OCI-LY7 (cell line): ENCODE measurements at regions not wholly inside any gene's neighbourhood (a gene's known extent, or its start where the extent isn't known, plus 50 kb on each side); places are given as distances from the start of the nearest gene placed in this dataset.

Source experiments
- BruUV-seq: library from RNA; stranded (reverse); fragments of 400-500 nt; replicated peaks from 2 replicates; lab custom pipeline; 2021; lab: Mats Ljungman, UMichigan
- CTCF ChIA-PET: fragments of 300-600 bp; sonication (Branson Sonifier 250); formaldehyde crosslinking; loops from one replicate; lab custom pipeline; 2022; ENCODE audit warnings: antibody characterized with exemption; ENCODE audit not compliant: unreplicated experiment; lab: Charles Lee
- POLR2A ChIA-PET: fragments of 300-600 bp; sonication (Branson Sonifier 250); formaldehyde crosslinking; loops from one replicate; lab custom pipeline; 2022; ENCODE audit warnings: antibody characterized with exemption; lab: Charles Lee
- DNase-seq: peaks from one replicate; pipeline ENCODE4 v3.0.0-alpha.2; 2015; ENCODE audit warnings: low spot score
- H2AFZ ChIP-seq: fragments of 200-600 bp; sonication (generic), shearing (Covaris generic); 2 replicates; pipeline ENCODE4 v1.6.1; 2014; ENCODE audit warnings: mild to moderate bottlenecking, antibody characterized with exemption, low read length, moderate library complexity
- H3K27ac ChIP-seq: fragments of 200-600 bp; sonication (generic); 2 replicates; pipeline ENCODE4 v1.5.1; 2014; ENCODE audit warnings: mixed run types, low read depth, mild to moderate bottlenecking, moderate library complexity, low read length, inconsistent platforms; ENCODE audit not compliant: poor library complexity, severe bottlenecking
- H3K36me3 ChIP-seq: fragments of 200-600 bp; sonication (generic); 2 replicates; pipeline ENCODE4 v1.6.1; 2014; ENCODE audit warnings: mild to moderate bottlenecking, antibody characterized with exemption, low read length, moderate library complexity, mixed read lengths; ENCODE audit not compliant: insufficient read depth
- H3K4me1 ChIP-seq: fragments of 200-600 bp; sonication (generic); 2 replicates; pipeline ENCODE4 v1.5.1; 2014; ENCODE audit warnings: mild to moderate bottlenecking, low read length; ENCODE audit not compliant: insufficient read depth, poor library complexity, severe bottlenecking
- H3K4me2 ChIP-seq: fragments of 200-600 bp; sonication (generic); 2 replicates; pipeline ENCODE4 v1.6.1; 2014; ENCODE audit warnings: mild to moderate bottlenecking, low read length
- H3K4me3 ChIP-seq: fragments of 200-600 bp; sonication (generic); 2 replicates; pipeline ENCODE4 v1.5.1; 2014; ENCODE audit warnings: mild to moderate bottlenecking, low read depth, low read length; ENCODE audit not compliant: poor library complexity, severe bottlenecking
- H3K79me2 ChIP-seq: fragments of 200-600 bp; sonication (generic); 2 replicates; pipeline ENCODE4 v1.6.1; 2016; ENCODE audit warnings: low read depth, mild to moderate bottlenecking, low read length, moderate library complexity, mixed read lengths; ENCODE audit not compliant: insufficient read depth
- H3K9me2 ChIP-seq: fragments of 200-600 bp; sonication (generic); 2 replicates; pipeline ENCODE4 v1.6.1; 2016; ENCODE audit warnings: mild to moderate bottlenecking, low read length, mixed read lengths; ENCODE audit not compliant: insufficient read depth
- H3K9me3 ChIP-seq: fragments of 200-600 bp; sonication (generic); 2 replicates; pipeline ENCODE4 v1.6.1; 2014; ENCODE audit warnings: mild to moderate bottlenecking, mixed run types, low read length, mixed read lengths
- H4K20me1 ChIP-seq: fragments of 200-600 bp; sonication (generic); 2 replicates; pipeline ENCODE4 v1.6.1; 2014; ENCODE audit warnings: mild to moderate bottlenecking, antibody characterized with exemption, low read length, moderate library complexity, mixed read lengths; ENCODE audit not compliant: insufficient read depth
- CTCF ChIP-seq: fragments of 200-600 bp; sonication (generic); conservative IDR thresholded peaks from 2 replicates; pipeline ENCODE4 v1.5.1; 2014; ENCODE audit warnings: mild to moderate bottlenecking, antibody characterized with exemption, low read length, moderate library complexity, mixed read lengths
- EZH2phosphoT487 ChIP-seq: fragments of 200-600 bp; sonication (generic); IDR thresholded peaks from 2 replicates; pipeline ENCODE4 v1.6.1; 2018; ENCODE audit warnings: low read depth, borderline replicate concordance, mild to moderate bottlenecking, mixed run types, antibody characterized with exemption, low read length, moderate library complexity, mixed read lengths
- intact Hi-C: fragments of 100-400 bp; cut with micrococcal nuclease; formaldehyde crosslinking; loops from one replicate; pipeline ENCODE4 v1.10.0; 2022; ENCODE audit not compliant: unreplicated experiment

- intact Hi-C loops = no loop called here
- Histone ChIP-seq H3K4me3 (no peak overlapping the region), H3K79me2 (no peaks in the 10 kb centered on the region), H3K27ac (no peak overlapping the region), H3K9me2 (no peaks in the 10 kb centered on the region), H3K4me1 (no peaks in the 10 kb centered on the region), H3K4me2 (no peak overlapping the region), H3K36me3 (no peaks in the 10 kb centered on the region), H4K20me1 (no peaks in the 10 kb centered on the region), H3K9me3 (no peaks in the 10 kb centered on the region), H2AFZ (no peak overlapping the region)
- TF ChIP-seq CTCF (no peak), EZH2phosphoT487 (no peak)
- BruUV-seq = no TSS peak
- DNase-seq = no peak
- POLR2A ChIA-PET = no interaction called here
- CTCF ChIA-PET = no interaction called here
These were observed 77.4 kb upstream of the SMIM36 start for GRCh38 chr17:55588446-55589242.

GRCh38 chr17:55587608-55588139 is 76.4 kb upstream of the SMIM36 start:
- Histone ChIP-seq H3K9me3 (no peaks in the 10 kb centered on the region), H4K20me1 (no peaks in the 10 kb centered on the region), H3K4me2 (no peak overlapping the region), H3K9me2 (no peaks in the 10 kb centered on the region), H3K4me3 (no peak overlapping the region), H3K4me1 (no peaks in the 10 kb centered on the region), H2AFZ (no peak overlapping the region), H3K79me2 (no peaks in the 10 kb centered on the region), H3K36me3 (no peaks in the 10 kb centered on the region), H3K27ac (no peak overlapping the region)
- no peak for DNase-seq
- no peak for TF ChIP-seq EZH2phosphoT487
- TF ChIP-seq CTCF = no peak
- ChIA-PET POLR2A (no interaction called here), CTCF (no interaction called here)
- no TSS peak for BruUV-seq
- intact Hi-C loops = no loop called here

GRCh38 chr17:55585629-55586028 is 74.4 kb upstream of the SMIM36 start:
- no peaks in the 10 kb centered on the region for H3K4me1 ChIP-seq
- intact Hi-C loops = no loop called here
- CTCF ChIA-PET = no interaction called here
- no peak overlapping the region for H2AFZ ChIP-seq
- TF ChIP-seq EZH2phosphoT487 (no peak), CTCF (peak; percentile 35; the same call in 1 of the 2 replicates)
- DNase-seq = no peak
- POLR2A ChIA-PET = no interaction called here
- no peaks in the 10 kb centered on the region for H3K9me3 ChIP-seq
- no peak overlapping the region for H3K4me3 ChIP-seq
- no peaks in the 10 kb centered on the region for H4K20me1 ChIP-seq
- H3K36me3 ChIP-seq = no peaks in the 10 kb centered on the region
- BruUV-seq = no TSS peak
- no peaks in the 10 kb centered on the region for H3K79me2 ChIP-seq
- H3K27ac ChIP-seq = no peak overlapping the region
- H3K9me2 ChIP-seq = no peaks in the 10 kb centered on the region
- H3K4me2 ChIP-seq = no peak overlapping the region
